ENCODE measurements at regions not wholly inside any gene's neighbourhood (a gene's known extent, or its start where the extent isn't known, plus 50 kb on each side); places are given as distances from the start of the nearest gene placed in this dataset.

- DNase-seq: no peak
These were observed 51.6 kb upstream of the SRGAP3 start for GRCh38 chr3:9301091-9301490.

- no peak for DNase-seq
These were observed 52.4 kb upstream of the SRGAP3 start for GRCh38 chr3:9301798-9302197.

GRCh38 chr3:9302425-9303181 is 53.2 kb upstream of the SRGAP3 start:
- peak; percentile 89 for DNase-seq

DNA sequence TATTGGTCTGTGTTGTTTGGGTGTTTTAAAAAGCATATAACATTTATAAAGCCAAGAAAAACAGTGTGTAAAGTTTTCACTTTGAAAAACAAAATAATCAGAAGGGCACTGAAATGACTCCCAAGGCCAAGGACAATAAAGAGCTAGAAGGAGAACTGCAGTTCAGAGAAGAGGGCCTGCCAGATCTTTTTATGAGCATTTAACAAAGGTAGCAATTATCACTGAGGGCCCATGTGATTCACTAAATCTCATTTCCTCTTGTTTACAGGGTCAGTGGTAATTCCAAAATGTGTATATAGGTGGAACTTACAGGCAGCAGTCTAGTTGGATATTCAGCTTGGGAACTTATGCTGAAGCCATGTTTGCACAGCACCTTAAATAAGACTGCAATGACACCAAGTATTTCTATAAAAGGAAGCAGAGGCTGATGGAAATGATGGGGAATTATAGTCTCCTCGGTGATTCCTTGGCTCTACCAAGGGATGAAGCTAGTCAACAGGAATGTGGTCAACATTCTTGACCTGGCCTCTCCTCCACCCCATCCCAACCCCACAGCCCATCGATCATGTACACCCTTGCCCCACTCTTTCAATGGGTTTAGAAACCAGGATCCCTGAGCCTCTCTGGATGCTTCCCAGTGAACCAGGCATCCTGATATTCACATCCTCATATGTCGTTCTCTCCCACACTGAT is 54.4 kb upstream of the THUMPD3 start:
- no peak for DNase-seq

DNA sequence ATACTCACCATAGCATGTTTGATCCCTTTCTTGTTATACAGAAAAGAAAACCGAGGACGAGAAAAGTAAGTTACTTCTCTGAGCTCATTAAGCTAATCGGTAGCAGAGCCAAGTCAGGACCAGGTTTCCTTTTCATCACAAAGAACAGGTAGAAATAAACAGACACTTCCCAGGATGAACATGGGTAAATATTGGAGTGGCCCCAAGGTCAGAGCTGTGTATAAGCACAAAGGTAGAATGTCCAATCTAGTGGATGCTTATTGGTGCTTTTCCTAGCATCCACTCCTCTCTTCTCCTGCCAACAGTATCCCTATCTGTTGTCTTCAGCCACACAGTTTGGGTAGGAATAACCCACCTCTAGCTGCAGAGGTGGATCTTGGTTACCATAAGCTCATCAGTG is 52.8 kb upstream of the THUMPD3 start:
- no peak for DNase-seq

- DNase-seq: no peak
These were observed 51.6 kb upstream of the THUMPD3 start for GRCh38 chr3:9311228-9311627.

All from NCI-H82 (cell line).